Ovary (tissue), 7 donors: ENCODE measurements at regions not wholly inside any gene's neighbourhood (a gene's known extent, or its start where the extent isn't known, plus 50 kb on each side); places are given as distances from the start of the nearest gene placed in this dataset.

Experiments used
- DNase-seq, 5 donors: peaks; one replicate each; pipeline ENCODE4 v3.0.0-alpha.2; 2019 to 2020
- H3K27ac ChIP-seq, 2 donors: fragments of 200-600 bp; one replicate each; pipeline versions ENCODE4 v1.5.1 to v1.8.0; 2019 to 2022
- H3K27me3 ChIP-seq: fragments of 200-600 bp; one replicate; pipeline ENCODE4 v1.8.0; 2022
- H3K36me3 ChIP-seq: fragments of 200-600 bp; sonication (generic); one replicate; pipeline ENCODE4 v1.5.1; 2019
- H3K4me1 ChIP-seq: one replicate; pipeline ENCODE4 v1.8.1; 2013; ENCODE audit warnings: mild to moderate bottlenecking, moderate library complexity; ENCODE audit not compliant: insufficient read depth
- H3K4me3 ChIP-seq: fragments of 200-600 bp; sonication (generic); one replicate; pipeline ENCODE4 v1.5.1; 2017
- H3K9me3 ChIP-seq, 2 donors: fragments of 200-600 bp in 1 of 2; sonication (generic) in 1 of 2; one replicate each; pipeline versions ENCODE4 v1.5.1 to v1.8.1; 2013 to 2019; ENCODE audit warnings: mild to moderate bottlenecking in 1 of 2, moderate library complexity in 1 of 2
- EP300 ChIP-seq: sonication (generic); formaldehyde crosslinking; IDR thresholded peaks from one replicate; pipeline ENCODE4 v1.6.1; 2017; ENCODE audit warnings: antibody characterized with exemption
- POLR2A ChIP-seq: fragments of 450-650 bp; IDR thresholded peaks from one replicate; pipeline ENCODE4 v1.6.1; 2017; ENCODE audit warnings: antibody characterized with exemption, mild to moderate bottlenecking, moderate library complexity
- WGBS, 3 donors: extraction: QIAGEN DNeasy Blood & Tissue Kit in 1 of 3; methylation state at CpG; one replicate each; pipeline versions ENCODE4 v1.1.5 to v1.1.7; 2013 to 2017; 5-methylcytosine and 5-hydroxymethylcytosine counted together
- intact Hi-C, 4 donors: fragments of 100-400 bp; cut with DNase I; formaldehyde crosslinking; loops; one replicate each; pipeline versions ENCODE4 v1.11.0 to v1.15.1; 2022 to 2023
- TF ChIP-seq, protein P1 (sequence below), 3 donors: fragments of 450-650 bp in 2 of 3; fragments of 200-600 bp in 1 of 3; IDR thresholded peaks; one replicate each; pipeline versions ENCODE4 v1.5.1 to v1.8.0; 2016 to 2022; ENCODE audit warnings: antibody characterized with exemption in 3 of 3, mild to moderate bottlenecking in 1 of 3
- donor health status: DM: no; HTN: no; CAD: no; lungs with moderate emphysema.
- donor health status: DM: no; HTN: no; CAD: no.
- donor health status: Bipolar disorder and iron deficiency.
- donor health status: DM: no; HTN: no; CAD: no.
- donor health status: DM: yes; HTN: yes; CAD: no.

GRCh38 chr3:99128725-99129505, 227.4 kb upstream of the DCBLD2 start:
- Histone ChIP-seq H3K9me3 (no peaks in the 10 kb centered on the region), H3K4me3 (no peak overlapping the region), H3K27ac (no peak overlapping the region), H3K27me3 (no peaks in the 10 kb centered on the region), H3K36me3 (no peaks in the 10 kb centered on the region), H3K4me1 (no peaks in the 10 kb centered on the region)
- intact Hi-C loops: no loop called here
- WGBS, 3 donors: 22 to 49% (median 29%) methylated on average over 4 of the region's 4 CpGs
- DNase-seq: no peak
- TF ChIP-seq, protein P1, sequence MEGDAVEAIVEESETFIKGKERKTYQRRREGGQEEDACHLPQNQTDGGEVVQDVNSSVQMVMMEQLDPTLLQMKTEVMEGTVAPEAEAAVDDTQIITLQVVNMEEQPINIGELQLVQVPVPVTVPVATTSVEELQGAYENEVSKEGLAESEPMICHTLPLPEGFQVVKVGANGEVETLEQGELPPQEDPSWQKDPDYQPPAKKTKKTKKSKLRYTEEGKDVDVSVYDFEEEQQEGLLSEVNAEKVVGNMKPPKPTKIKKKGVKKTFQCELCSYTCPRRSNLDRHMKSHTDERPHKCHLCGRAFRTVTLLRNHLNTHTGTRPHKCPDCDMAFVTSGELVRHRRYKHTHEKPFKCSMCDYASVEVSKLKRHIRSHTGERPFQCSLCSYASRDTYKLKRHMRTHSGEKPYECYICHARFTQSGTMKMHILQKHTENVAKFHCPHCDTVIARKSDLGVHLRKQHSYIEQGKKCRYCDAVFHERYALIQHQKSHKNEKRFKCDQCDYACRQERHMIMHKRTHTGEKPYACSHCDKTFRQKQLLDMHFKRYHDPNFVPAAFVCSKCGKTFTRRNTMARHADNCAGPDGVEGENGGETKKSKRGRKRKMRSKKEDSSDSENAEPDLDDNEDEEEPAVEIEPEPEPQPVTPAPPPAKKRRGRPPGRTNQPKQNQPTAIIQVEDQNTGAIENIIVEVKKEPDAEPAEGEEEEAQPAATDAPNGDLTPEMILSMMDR (IDR thresholded peaks at IDR 0.05): no peak
- no peak for TF ChIP-seq EP300

- no peak overlapping the region for H3K27ac ChIP-seq
These were observed 226.7 kb upstream of the DCBLD2 start for GRCh38 chr3:99128235-99128634.

DNA sequence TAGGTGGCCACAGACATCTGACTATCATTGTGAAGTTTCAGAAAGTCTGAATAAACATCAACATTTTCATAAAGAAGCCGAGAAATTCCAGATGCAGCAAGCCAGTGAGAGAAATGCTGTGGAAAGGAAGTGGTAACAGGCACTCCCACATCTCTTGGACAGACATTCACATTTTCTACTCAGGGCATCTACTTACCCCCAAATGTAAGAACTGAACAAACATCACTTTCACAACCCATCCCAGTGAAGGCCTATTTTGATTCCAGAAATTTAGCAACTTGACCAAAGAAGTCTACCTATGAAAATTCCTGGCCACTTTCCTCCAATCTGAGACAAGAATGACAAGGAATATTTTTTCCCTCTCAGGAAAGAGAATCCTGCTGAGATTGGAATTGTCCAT, 224.8 kb upstream of the DCBLD2 start:
- TF ChIP-seq, protein P1 (IDR thresholded peaks at IDR 0.05): no peak
- TF ChIP-seq POLR2A: no peak
- no peak for TF ChIP-seq EP300
- Histone ChIP-seq H3K27ac (no peak overlapping the region), H3K9me3 (no peaks in the 10 kb centered on the region), H3K36me3 (no peaks in the 10 kb centered on the region), H3K4me1 (no peaks in the 10 kb centered on the region), H3K4me3 (no peak overlapping the region), H3K27me3 (no peaks in the 10 kb centered on the region)
- DNase-seq: no peak
- 10 to 42% (median 12%) methylated on average over 1 of the region's 1 CpG for WGBS, 3 donors
- intact Hi-C loops: no loop called here

More at GRCh38 chr3:99128235-99128634, 226.7 kb upstream of the DCBLD2 start:
- TF ChIP-seq EP300 (no peak), POLR2A (no peak)
- TF ChIP-seq, protein P1 (IDR thresholded peaks at IDR 0.05): no peak
- H3K4me3 ChIP-seq: no peak overlapping the region
- no peaks in the 10 kb centered on the region for H3K4me1 ChIP-seq
- WGBS, 3 donors: 65 to 79% (median 71%) methylated on average over 2 of the region's 2 CpGs
- no peaks in the 10 kb centered on the region for H3K9me3 ChIP-seq
- H3K27me3 ChIP-seq: no peaks in the 10 kb centered on the region
- H3K36me3 ChIP-seq: no peaks in the 10 kb centered on the region
- DNase-seq: no peak
- intact Hi-C loops: no loop called here

DNA sequence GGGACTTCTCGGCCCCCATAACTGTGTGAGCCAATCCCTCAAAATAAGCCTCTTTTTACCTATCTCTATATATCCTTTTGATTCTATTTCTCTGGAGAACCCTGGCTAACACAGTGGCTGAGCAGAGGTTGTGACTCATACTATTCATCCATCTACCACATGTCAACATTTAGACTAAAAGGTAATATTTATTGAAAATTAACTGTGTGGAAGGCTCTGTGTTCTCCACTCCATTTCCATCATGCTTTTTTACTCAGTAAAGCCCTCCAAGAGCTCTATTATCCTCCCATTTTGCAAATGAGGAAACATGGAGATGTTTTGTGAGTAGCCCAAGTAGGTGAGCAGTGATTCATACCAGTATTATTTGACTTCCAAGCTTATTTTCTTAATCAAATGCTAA, 217.9 kb upstream of the DCBLD2 start:
- Histone ChIP-seq H3K36me3 (no peaks in the 10 kb centered on the region), H3K4me3 (no peak overlapping the region), H3K9me3 (no peaks in the 10 kb centered on the region), H3K27me3 (no peaks in the 10 kb centered on the region), H3K4me1 (no peaks in the 10 kb centered on the region), H3K27ac (no peak overlapping the region)
- 89 to 97% (median 96%) methylated on average over 1 of the region's 1 CpG for WGBS, 3 donors
- TF ChIP-seq POLR2A: no peak
- TF ChIP-seq, protein P1 (IDR thresholded peaks at IDR 0.05): no peak
- no peak for TF ChIP-seq EP300
- intact Hi-C loops: no loop called here
- DNase-seq: no peak
